Ovary (tissue), 7 donors: ENCODE measurements at regions not wholly inside any gene's neighbourhood (a gene's known extent, or its start where the extent isn't known, plus 50 kb on each side); places are given as distances from the start of the nearest gene placed in this dataset.

Experiments
- DNase-seq, 5 donors: peaks; one replicate each; pipeline ENCODE4 v3.0.0-alpha.2; 2019 to 2020
- H3K27ac ChIP-seq, 2 donors: fragments of 200-600 bp; one replicate each; pipeline versions ENCODE4 v1.5.1 to v1.8.0; 2019 to 2022
- H3K27me3 ChIP-seq: fragments of 200-600 bp; one replicate; pipeline ENCODE4 v1.8.0; 2022
- H3K36me3 ChIP-seq: fragments of 200-600 bp; sonication (generic); one replicate; pipeline ENCODE4 v1.5.1; 2019
- H3K4me1 ChIP-seq: one replicate; pipeline ENCODE4 v1.8.1; 2013; ENCODE audit warnings: mild to moderate bottlenecking, moderate library complexity; ENCODE audit not compliant: insufficient read depth
- H3K4me3 ChIP-seq: fragments of 200-600 bp; sonication (generic); one replicate; pipeline ENCODE4 v1.5.1; 2017
- H3K9me3 ChIP-seq, 2 donors: fragments of 200-600 bp in 1 of 2; sonication (generic) in 1 of 2; one replicate each; pipeline versions ENCODE4 v1.5.1 to v1.8.1; 2013 to 2019; ENCODE audit warnings: mild to moderate bottlenecking in 1 of 2, moderate library complexity in 1 of 2
- CTCF ChIP-seq, 3 donors: fragments of 450-650 bp in 2 of 3; fragments of 200-600 bp in 1 of 3; IDR thresholded peaks; one replicate each; pipeline versions ENCODE4 v1.5.1 to v1.8.0; 2016 to 2022; ENCODE audit warnings: antibody characterized with exemption in 3 of 3, mild to moderate bottlenecking in 1 of 3
- EP300 ChIP-seq: sonication (generic); formaldehyde crosslinking; IDR thresholded peaks from one replicate; pipeline ENCODE4 v1.6.1; 2017; ENCODE audit warnings: antibody characterized with exemption
- POLR2A ChIP-seq: fragments of 450-650 bp; IDR thresholded peaks from one replicate; pipeline ENCODE4 v1.6.1; 2017; ENCODE audit warnings: antibody characterized with exemption, mild to moderate bottlenecking, moderate library complexity
- WGBS, 3 donors: extraction: QIAGEN DNeasy Blood & Tissue Kit in 1 of 3; methylation state at CpG; one replicate each; pipeline versions ENCODE4 v1.1.5 to v1.1.7; 2013 to 2017; 5-methylcytosine and 5-hydroxymethylcytosine counted together
- intact Hi-C, 4 donors: fragments of 100-400 bp; cut with DNase I; formaldehyde crosslinking; loops; one replicate each; pipeline versions ENCODE4 v1.11.0 to v1.15.1; 2022 to 2023
- donor health status: DM: no; HTN: no; CAD: no; lungs with moderate emphysema.
- donor health status: DM: no; HTN: no; CAD: no.
- donor health status: Bipolar disorder and iron deficiency.
- donor health status: DM: no; HTN: no; CAD: no.
- donor health status: DM: yes; HTN: yes; CAD: no.

DNA sequence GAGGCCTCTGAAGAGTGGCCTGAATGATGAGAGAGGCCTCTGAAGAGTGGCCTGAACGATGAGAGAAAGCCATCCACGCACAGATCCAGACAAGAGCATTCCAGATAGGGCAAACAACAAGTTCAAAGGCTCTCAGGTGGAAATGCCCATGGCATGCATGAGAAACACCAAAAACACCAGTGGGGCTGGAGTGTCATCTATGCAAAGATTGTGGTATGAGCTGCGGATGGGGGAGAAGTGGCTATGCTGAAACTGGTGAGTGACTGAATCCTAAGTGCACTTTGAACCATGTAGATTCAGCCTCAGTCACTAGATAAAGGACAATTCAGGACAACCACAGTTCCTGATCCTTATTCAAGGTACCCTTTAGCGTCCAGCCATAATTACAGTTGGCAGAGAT is 79.4 kb upstream of the GZMB start:
- Histone ChIP-seq H3K27ac (no peak overlapping the region), H3K36me3 (no peaks in the 10 kb centered on the region), H3K4me3 (no peak overlapping the region), H3K9me3 (no peaks in the 10 kb centered on the region), H3K27me3 (no peaks in the 10 kb centered on the region), H3K4me1 (no peaks in the 10 kb centered on the region)
- 71 to 89% (median 72%) methylated on average over 4 of the region's 4 CpGs for WGBS, 3 donors
- intact Hi-C loops, result loop anchor here in 1 of 4 donors (10.0 kb wide), 1 partner anchor 421 kb away; no protein-coding TSS in a partner anchor
- no peak for DNase-seq
- TF ChIP-seq POLR2A (no peak), EP300 (no peak), CTCF (IDR thresholded peaks at IDR 0.05) (no peak)

GRCh38 chr14:24712909-24713308 is 78.9 kb upstream of the GZMB start:
- Histone ChIP-seq H3K36me3 (no peaks in the 10 kb centered on the region), H3K27me3 (no peaks in the 10 kb centered on the region), H3K4me3 (no peak overlapping the region), H3K9me3 (no peaks in the 10 kb centered on the region), H3K27ac (no peak overlapping the region), H3K4me1 (no peaks in the 10 kb centered on the region)
- DNase-seq, result no peak
- intact Hi-C loops, result loop anchor here in 1 of 4 donors (10.0 kb wide), 1 partner anchor 422 kb away; no protein-coding TSS in a partner anchor
- TF ChIP-seq EP300 (no peak), POLR2A (no peak), CTCF (IDR thresholded peaks at IDR 0.05) (no peak)
- 78 to 84% (median 81%) methylated on average over 6 of the region's 6 CpGs for WGBS, 3 donors

GRCh38 chr14:24712374-24712773 is 78.4 kb upstream of the GZMB start:
- H3K9me3 ChIP-seq, result no peaks in the 10 kb centered on the region
- no peaks in the 10 kb centered on the region for H3K36me3 ChIP-seq
- H3K27me3 ChIP-seq, result no peaks in the 10 kb centered on the region
- H3K4me3 ChIP-seq, result no peak overlapping the region
- WGBS, 3 donors, result 76 to 89% (median 77%) methylated on average over 1 of the region's 1 CpG
- no peak for DNase-seq
- TF ChIP-seq CTCF (IDR thresholded peaks at IDR 0.05), result no peak
- no peak for TF ChIP-seq POLR2A
- no peak for TF ChIP-seq EP300
- intact Hi-C loops, result loop anchor here in 1 of 4 donors (10.0 kb wide), 1 partner anchor 422 kb away; no protein-coding TSS in a partner anchor
- H3K27ac ChIP-seq, result no peak overlapping the region
- H3K4me1 ChIP-seq, result no peaks in the 10 kb centered on the region

GRCh38 chr14:24710403-24711112 is 76.6 kb upstream of the GZMB start:
- H3K9me3 ChIP-seq, result no peaks in the 10 kb centered on the region
- no peak overlapping the region for H3K27ac ChIP-seq
- WGBS, 3 donors, result 5 to 13% (median 10%) methylated on average over 16 of the region's 16 CpGs
- TF ChIP-seq CTCF (IDR thresholded peaks at IDR 0.05), result peak in 2 of 3 donors; percentile 11 to 15
- TF ChIP-seq POLR2A, result no peak
- no peak for TF ChIP-seq EP300
- no peaks in the 10 kb centered on the region for H3K4me1 ChIP-seq
- peak overlapping the region; percentile 16 for H3K4me3 ChIP-seq
- intact Hi-C loops, result loop anchor here in 1 of 4 donors (10.0 kb wide), 1 partner anchor 424 kb away; no protein-coding TSS in a partner anchor
- no peaks in the 10 kb centered on the region for H3K36me3 ChIP-seq
- DNase-seq, result peak; percentile 21 to 47 (median 46)
- H3K27me3 ChIP-seq, result no peaks in the 10 kb centered on the region
